ENCODE measurements at regions not wholly inside any gene's neighbourhood (a gene's known extent, or its start where the extent isn't known, plus 50 kb on each side); places are given as distances from the start of the nearest gene placed in this dataset.

DNA sequence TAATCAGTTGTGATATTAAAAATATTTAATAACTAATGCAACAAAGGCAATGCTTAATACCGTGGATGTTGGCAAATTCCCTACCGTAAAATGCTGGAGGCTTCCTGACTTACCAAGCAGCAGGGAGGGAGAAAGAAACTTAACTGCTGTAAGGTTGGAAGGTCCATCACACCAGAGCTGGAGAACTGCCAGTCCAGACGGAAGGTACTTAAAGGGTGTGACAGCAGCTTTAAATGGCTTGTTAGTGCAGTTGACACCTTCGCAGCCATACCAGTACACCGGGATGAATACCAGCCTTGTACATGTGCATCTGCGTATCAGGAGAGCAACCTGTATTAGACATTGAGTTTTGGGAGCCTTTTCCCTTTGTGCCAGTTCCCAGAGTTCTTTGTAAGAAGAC lies 269.5 kb upstream of the NCAM2 start:
- TF ChIP-seq CTCF (IDR thresholded peaks at IDR 0.05) = no peak
- no peak for TF ChIP-seq EP300 (IDR thresholded peaks at IDR 0.05)
- no peak for TF ChIP-seq POLR2AphosphoS5 (IDR thresholded peaks at IDR 0.05)
